OCI-LY1 (cell line): ENCODE measurements at regions not wholly inside any gene's neighbourhood (a gene's known extent, or its start where the extent isn't known, plus 50 kb on each side); places are given as distances from the start of the nearest gene placed in this dataset.

Experiments used
- H2AFZ ChIP-seq: fragments of 200-600 bp; sonication (generic), shearing (Covaris generic); 2 replicates; pipeline ENCODE4 v1.6.0; 2014; ENCODE audit warnings: antibody characterized with exemption, mild to moderate bottlenecking, low read length
- H3F3A ChIP-seq: fragments of 200-600 bp; sonication (generic), shearing (Covaris generic); 2 replicates; pipeline ENCODE4 v1.6.0; 2014; ENCODE audit warnings: mild to moderate bottlenecking, antibody characterized with exemption, low read length, moderate library complexity; ENCODE audit not compliant: insufficient read depth
- H3K27ac ChIP-seq: fragments of 200-600 bp; sonication (generic); 2 replicates; pipeline ENCODE4 v1.5.1; 2014; ENCODE audit warnings: low read length, mixed run types, mild to moderate bottlenecking, low read depth; ENCODE audit not compliant: poor library complexity, severe bottlenecking
- H3K27me3 ChIP-seq: fragments of 200-600 bp; sonication (generic); 2 replicates; pipeline ENCODE4 v1.6.0; 2014; ENCODE audit warnings: antibody characterized with exemption, mild to moderate bottlenecking, low read length, moderate library complexity; ENCODE audit not compliant: insufficient read depth
- H3K36me3 ChIP-seq: fragments of 200-600 bp; sonication (generic); 2 replicates; pipeline ENCODE4 v1.6.1; 2014; ENCODE audit warnings: mild to moderate bottlenecking, antibody characterized with exemption, low read length, moderate library complexity, mixed read lengths; ENCODE audit not compliant: insufficient read depth
- H3K4me1 ChIP-seq: fragments of 200-600 bp; sonication (generic); 2 replicates; pipeline ENCODE4 v1.5.1; 2014; ENCODE audit warnings: mild to moderate bottlenecking, low read length, moderate library complexity; ENCODE audit not compliant: insufficient read depth, severe bottlenecking
- H3K4me2 ChIP-seq: fragments of 200-600 bp; sonication (generic), shearing (Covaris generic); 2 replicates; pipeline ENCODE4 v1.6.1; 2014; ENCODE audit warnings: low read length
- H3K4me3 ChIP-seq: fragments of 200-600 bp; sonication (generic); 2 replicates; pipeline ENCODE4 v1.5.1; 2014; ENCODE audit warnings: low read length, low read depth, mild to moderate bottlenecking, mixed read lengths; ENCODE audit not compliant: poor library complexity, severe bottlenecking
- H3K79me2 ChIP-seq: fragments of 200-600 bp; shearing (Covaris generic); 2 replicates; pipeline ENCODE4 v1.6.1; 2016; ENCODE audit warnings: mixed run types, low read length, mixed read lengths; ENCODE audit not compliant: insufficient read depth
- H3K9ac ChIP-seq: fragments of 200-600 bp; sonication (generic), shearing (Covaris generic); 2 replicates; pipeline ENCODE4 v1.6.1; 2014; ENCODE audit warnings: mild to moderate bottlenecking, low read length, mixed read lengths
- H3K9me2 ChIP-seq: fragments of 200-600 bp; sonication (generic), shearing (Covaris generic); 2 replicates; pipeline ENCODE4 v1.6.1; 2014; ENCODE audit warnings: low read depth, mild to moderate bottlenecking, low read length, mixed read lengths
- H3K9me3 ChIP-seq: fragments of 200-600 bp; shearing (Covaris generic); 2 replicates; pipeline ENCODE4 v1.6.1; 2014; ENCODE audit warnings: low read length, mixed read lengths
- H4K20me1 ChIP-seq: fragments of 200-600 bp; sonication (generic), shearing (Covaris generic); 2 replicates; pipeline ENCODE4 v1.6.0; 2016; ENCODE audit warnings: mild to moderate bottlenecking, low read length; ENCODE audit not compliant: insufficient read depth
- CTCF ChIP-seq: fragments of 200-600 bp; sonication (generic), shearing (Covaris generic); IDR thresholded peaks from 2 replicates; pipeline ENCODE4 v1.5.1; 2017; ENCODE audit warnings: mild to moderate bottlenecking, antibody characterized with exemption, low read length, moderate library complexity, mixed read lengths
- EZH2 ChIP-seq: fragments of 200-600 bp; sonication (generic), shearing (Covaris generic); IDR thresholded peaks from 2 replicates; pipeline ENCODE4 v1.8.0; 2017; ENCODE audit warnings: borderline replicate concordance, mixed run types, mild to moderate bottlenecking, antibody characterized with exemption, low read length, moderate library complexity, mixed read lengths

GRCh38 chr5:87535706-87536105 is 123.0 kb upstream of the CCNH start:
- H3K9me3 ChIP-seq: no peaks in the 10 kb centered on the region
- H3K36me3 ChIP-seq: no peaks in the 10 kb centered on the region
- no peaks in the 10 kb centered on the region for H3K79me2 ChIP-seq
- TF ChIP-seq CTCF: no peak
- no peak for TF ChIP-seq EZH2
- no peak overlapping the region for H2AFZ ChIP-seq
- H4K20me1 ChIP-seq: no peaks in the 10 kb centered on the region
- no peak overlapping the region for H3K9ac ChIP-seq
- H3K4me3 ChIP-seq: no peak overlapping the region
- H3K4me2 ChIP-seq: no peak overlapping the region
- H3F3A ChIP-seq: no peaks in the 10 kb centered on the region
- H3K27ac ChIP-seq: no peak overlapping the region
- no peaks in the 10 kb centered on the region for H3K9me2 ChIP-seq
- H3K4me1 ChIP-seq: no peaks in the 10 kb centered on the region
- H3K27me3 ChIP-seq: no peaks in the 10 kb centered on the region

DNA sequence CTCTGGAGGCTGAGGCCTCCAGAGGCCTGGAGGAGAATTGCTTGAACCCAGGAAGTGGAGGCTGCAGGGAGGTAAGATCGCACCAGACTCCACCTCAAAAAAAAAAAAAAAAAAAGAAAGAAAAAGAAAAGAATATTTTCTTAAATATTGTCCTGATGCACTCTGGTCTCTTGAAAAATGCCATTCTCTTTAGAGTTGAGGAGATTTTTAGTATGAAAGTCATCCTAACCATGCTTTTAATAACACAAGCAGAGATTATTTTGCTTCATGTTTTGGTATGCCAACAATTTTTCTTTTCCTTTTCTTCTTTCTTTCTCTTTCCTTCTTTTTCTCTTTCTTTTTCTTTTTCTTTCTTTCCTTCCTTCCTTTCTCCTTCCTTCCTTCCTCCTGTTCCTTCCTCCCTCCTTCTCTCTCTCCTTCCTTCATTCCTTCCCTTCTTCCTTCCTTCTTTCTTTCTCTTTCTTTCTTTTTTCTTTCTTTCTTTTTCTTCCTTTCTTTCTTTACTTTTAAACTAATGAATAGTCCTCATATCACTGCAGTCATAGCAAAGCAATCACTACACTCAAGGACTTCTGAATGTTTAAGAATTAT is 116.9 kb upstream of the CCNH start:
- Histone ChIP-seq H2AFZ (no peak overlapping the region), H3K27me3 (no peaks in the 10 kb centered on the region), H4K20me1 (no peaks in the 10 kb centered on the region), H3K79me2 (no peaks in the 10 kb centered on the region), H3K27ac (no peak overlapping the region), H3F3A (no peaks in the 10 kb centered on the region), H3K36me3 (no peaks in the 10 kb centered on the region), H3K4me1 (no peaks in the 10 kb centered on the region), H3K9ac (no peak overlapping the region), H3K4me2 (no peak overlapping the region), H3K4me3 (no peak overlapping the region), H3K9me2 (no peaks in the 10 kb centered on the region), H3K9me3 (no peaks in the 10 kb centered on the region)
- TF ChIP-seq CTCF (no peak), EZH2 (no peak)

GRCh38 chr5:87526131-87526530 is 113.4 kb upstream of the CCNH start:
- no peaks in the 10 kb centered on the region for H3K36me3 ChIP-seq
- H3K9ac ChIP-seq: no peak overlapping the region
- H3K27me3 ChIP-seq: no peaks in the 10 kb centered on the region
- H3K9me3 ChIP-seq: no peaks in the 10 kb centered on the region
- no peak overlapping the region for H2AFZ ChIP-seq
- H3K4me2 ChIP-seq: no peak overlapping the region
- H3K4me1 ChIP-seq: no peaks in the 10 kb centered on the region
- H4K20me1 ChIP-seq: no peaks in the 10 kb centered on the region
- no peaks in the 10 kb centered on the region for H3K9me2 ChIP-seq
- no peaks in the 10 kb centered on the region for H3F3A ChIP-seq
- H3K79me2 ChIP-seq: no peaks in the 10 kb centered on the region
- TF ChIP-seq EZH2 (no peak), CTCF (no peak)
- H3K4me3 ChIP-seq: no peak overlapping the region
- no peak overlapping the region for H3K27ac ChIP-seq
